OCI-LY3 (cell line): ENCODE measurements at regions not wholly inside any gene's neighbourhood (a gene's known extent, or its start where the extent isn't known, plus 50 kb on each side); places are given as distances from the start of the nearest gene placed in this dataset.

Source experiments
- CTCF ChIP-seq: fragments of 200-600, 300-600 bp; sonication (generic); IDR thresholded peaks from 2 replicates; pipeline ENCODE4 v1.5.1; 2014; ENCODE audit warnings: antibody characterized with exemption, low read length, low read depth
- EZH2phosphoT487 ChIP-seq: fragments of 200-600 bp; shearing (Covaris generic); IDR thresholded peaks from 2 replicates; pipeline ENCODE4 v1.6.1; 2018; ENCODE audit warnings: antibody characterized with exemption, mixed run types, low read depth

- no peak for TF ChIP-seq CTCF
- TF ChIP-seq EZH2phosphoT487 = no peak
These were observed 90.6 kb upstream of the PCBD1 start for GRCh38 chr10:70978816-70979480.
